Brain pericyte (primary cell): ENCODE measurements at regions not wholly inside any gene's neighbourhood (a gene's known extent, or its start where the extent isn't known, plus 50 kb on each side); places are given as distances from the start of the nearest gene placed in this dataset.

Experiments used
- DNase-seq: peaks from one replicate; pipeline ENCODE4 v3.0.0-alpha.2; 2012; ENCODE audit warnings: low read depth, low spot score

GRCh38 chr3:89625945-89626344 is 518.5 kb downstream of the EPHA3 start:
- no peak for DNase-seq

- DNase-seq = no peak
Observed at GRCh38 chr3:89628856-89629670, 521.6 kb downstream of the EPHA3 start.

GRCh38 chr3:89635137-89635536 is 527.7 kb downstream of the EPHA3 start:
- no peak for DNase-seq

DNA sequence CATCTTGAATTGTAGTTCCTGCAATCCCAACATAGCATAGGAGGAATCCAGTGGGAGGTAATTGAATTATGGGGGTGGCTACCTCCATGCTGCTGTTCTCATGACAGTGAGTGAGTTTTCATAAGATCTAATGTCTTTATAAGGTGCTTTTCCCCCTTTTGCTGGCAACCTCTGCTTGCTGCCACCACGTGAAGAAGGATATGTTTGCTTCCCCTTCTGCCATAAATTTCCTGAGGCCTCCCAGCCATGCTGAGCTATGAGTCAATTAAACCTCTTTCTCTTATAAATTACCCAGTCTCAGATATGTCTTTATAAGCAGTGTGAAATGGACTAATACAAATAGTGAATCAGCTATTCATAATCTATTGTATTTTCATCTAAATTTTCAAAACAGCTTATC is 537.3 kb downstream of the EPHA3 start:
- DNase-seq = no peak

GRCh38 chr3:89649431-89649830 is 542.0 kb downstream of the EPHA3 start:
- no peak for DNase-seq

- no peak for DNase-seq
Observed at GRCh38 chr3:89654031-89654430, 546.6 kb downstream of the EPHA3 start.

GRCh38 chr3:89656388-89656787 is 549.0 kb downstream of the EPHA3 start:
- no peak for DNase-seq

DNA sequence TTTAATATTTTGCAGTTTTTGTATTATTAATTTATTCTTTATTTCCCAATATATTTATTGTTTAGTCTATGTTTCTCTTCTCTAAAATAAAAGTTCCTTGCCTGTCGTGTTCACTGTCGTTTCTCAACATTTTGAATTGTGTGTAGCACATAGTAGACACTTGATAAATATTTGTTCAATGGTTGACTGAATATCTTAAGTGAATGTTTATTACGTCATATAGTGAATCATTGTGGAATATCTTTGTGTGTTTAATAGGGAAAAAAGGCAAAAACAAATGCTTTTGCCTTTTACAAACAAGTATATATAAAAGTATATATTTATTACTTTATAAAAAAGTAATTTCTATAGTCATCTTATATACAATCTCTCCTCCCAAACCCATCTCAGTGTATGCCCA is 572.3 kb downstream of the EPHA3 start:
- no peak for DNase-seq

DNA sequence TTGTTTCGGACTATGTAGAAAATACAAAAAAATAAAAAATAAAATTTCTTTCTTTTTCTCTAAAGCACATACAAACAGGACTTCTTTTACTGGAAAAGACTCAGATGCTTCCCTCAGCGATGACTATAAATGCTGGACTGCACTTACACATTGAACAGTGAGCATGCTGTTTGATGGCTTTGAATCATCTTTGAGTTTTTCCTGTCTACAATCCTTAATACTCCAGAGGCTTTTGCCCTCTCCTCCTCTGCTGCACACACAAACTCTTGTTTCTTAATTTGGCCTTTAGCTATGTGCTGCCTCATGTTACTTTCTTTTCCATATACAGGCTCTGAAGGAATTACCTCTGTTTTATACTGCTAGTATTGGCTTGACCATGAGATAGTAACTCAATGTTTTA is 575.1 kb downstream of the EPHA3 start:
- no peak for DNase-seq

DNA sequence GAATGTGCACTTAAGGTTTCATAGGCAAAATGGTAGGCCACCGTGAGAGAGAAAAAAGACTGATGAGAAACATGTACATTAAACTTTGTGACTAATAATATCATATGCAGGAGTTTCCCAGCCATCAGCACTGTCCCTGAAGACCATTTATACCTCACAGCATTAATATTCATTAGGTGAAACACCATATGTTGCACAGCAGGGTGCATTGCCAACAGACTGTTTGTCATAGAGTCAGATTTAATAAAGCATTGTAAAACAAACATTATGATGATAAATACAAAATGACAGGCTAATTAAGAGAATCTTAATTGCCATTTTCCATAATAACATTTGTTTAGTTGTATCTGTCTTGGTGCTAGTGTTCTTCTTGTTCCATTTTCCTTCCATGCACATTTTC is 578.3 kb downstream of the EPHA3 start:
- DNase-seq = no peak

- DNase-seq = no peak
Observed at GRCh38 chr3:89690646-89691045, 583.2 kb downstream of the EPHA3 start.

DNA sequence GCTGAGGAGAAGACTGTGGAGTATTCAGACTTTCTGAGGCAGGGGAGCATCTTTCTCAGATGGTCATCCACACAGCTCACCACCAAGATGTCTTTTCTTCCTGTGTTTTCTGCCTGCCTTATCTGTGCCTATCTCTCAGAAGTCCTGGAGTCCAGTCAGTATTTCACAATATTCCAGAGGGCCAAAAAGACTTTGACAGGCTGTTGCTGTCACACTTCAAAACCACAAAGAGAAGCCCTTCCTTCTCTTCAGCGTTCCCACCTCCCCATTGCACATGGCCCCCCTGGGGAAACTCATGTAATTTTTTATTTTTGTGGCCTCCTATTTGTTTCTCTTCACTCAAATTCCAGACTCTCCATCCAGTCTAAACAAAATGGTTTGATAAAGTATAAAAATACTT is 585.2 kb downstream of the EPHA3 start:
- DNase-seq = no peak

DNA sequence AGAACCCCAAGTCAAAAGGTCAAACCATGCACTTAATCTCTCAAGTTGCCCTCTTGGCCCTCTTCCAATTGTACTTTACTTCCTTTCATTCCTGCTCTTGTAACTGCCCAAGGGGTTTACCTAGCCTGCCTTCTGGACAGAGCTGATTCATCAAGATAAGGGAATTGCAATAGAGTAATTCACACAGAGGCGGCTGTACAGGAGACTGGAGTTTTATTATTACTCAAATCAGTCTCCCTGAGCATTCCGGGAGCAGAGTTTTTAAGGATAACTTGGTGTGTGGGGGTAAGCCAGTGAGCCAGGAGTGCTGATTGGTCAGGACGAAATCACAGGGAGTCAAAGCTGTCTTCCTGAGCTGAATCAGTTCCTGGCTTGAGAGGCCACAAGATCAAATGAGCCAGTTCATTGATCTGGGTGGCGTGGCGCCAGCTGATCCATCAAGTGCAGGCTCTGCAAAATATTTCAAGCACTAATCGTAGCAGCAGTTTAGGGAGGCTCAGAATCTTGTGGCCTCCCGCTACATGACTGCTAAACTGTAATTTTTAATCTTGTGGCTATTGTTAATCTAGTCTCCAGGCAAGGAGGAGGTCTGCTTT is 590.0 kb downstream of the EPHA3 start:
- DNase-seq = no peak

GRCh38 chr3:89698208-89698830 is 590.9 kb downstream of the EPHA3 start:
- DNase-seq = no peak

DNA sequence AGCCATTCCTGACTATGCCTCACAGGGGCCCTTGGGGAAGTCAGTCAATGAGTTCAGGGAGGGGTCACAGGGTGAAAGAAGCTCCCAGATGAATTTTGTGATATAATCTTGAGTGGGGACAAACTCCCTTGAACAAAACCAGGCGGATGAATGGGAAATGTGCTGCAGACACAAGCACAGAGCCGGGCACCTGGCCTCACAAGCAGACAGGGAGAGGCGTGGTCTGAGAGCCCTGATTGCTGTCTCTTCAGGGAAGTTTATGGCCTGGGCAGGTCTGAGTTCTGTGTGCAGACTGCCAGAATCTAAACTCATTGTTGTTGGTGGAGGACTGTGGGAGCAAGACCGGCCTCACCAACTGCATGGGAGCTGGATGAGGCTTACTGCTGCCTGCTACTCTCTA is 591.8 kb downstream of the EPHA3 start:
- DNase-seq = no peak

- DNase-seq = no peak
Observed at GRCh38 chr3:89699771-89700170, 592.4 kb downstream of the EPHA3 start.

DNA sequence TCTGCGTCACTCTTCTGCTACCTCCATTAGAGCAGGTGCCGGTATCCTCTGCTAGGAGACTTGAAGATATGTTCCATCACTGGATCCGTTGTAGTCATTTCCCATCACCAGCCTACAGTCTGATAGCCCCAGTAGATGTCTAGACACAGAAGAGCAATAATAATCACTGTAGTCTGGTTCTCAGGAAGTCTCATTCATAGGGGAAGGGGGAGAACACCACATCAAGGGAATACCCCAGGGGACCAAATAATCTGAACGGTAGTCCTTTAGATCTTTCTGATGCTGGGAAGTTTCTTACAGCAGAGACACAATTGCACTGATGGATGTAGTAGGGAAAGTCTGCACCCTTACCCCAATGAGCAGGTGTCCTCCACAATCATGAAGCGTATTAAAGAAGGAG is 595.0 kb downstream of the EPHA3 start:
- no peak for DNase-seq

DNA sequence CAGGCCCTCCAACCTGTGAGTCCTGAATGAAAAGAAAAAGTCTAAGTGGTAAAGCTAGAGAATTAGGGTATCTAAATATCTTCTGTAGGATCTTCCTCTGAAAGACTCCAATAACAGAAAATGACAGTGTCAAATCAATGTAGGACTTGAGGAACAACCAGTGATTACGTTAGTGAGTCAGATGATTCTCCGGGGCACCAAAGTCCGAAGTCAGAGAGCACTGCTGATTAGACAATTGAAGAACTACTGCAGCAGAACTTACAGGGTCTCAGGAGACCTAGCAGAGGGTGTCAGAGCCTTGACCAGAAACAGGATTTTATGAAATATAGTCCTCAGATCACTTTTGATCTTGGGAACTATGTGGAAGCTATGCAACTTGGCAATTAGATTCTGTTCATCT is 605.8 kb downstream of the EPHA3 start:
- no peak for DNase-seq

GRCh38 chr3:89714237-89714636 is 606.8 kb downstream of the EPHA3 start:
- DNase-seq = no peak

DNA sequence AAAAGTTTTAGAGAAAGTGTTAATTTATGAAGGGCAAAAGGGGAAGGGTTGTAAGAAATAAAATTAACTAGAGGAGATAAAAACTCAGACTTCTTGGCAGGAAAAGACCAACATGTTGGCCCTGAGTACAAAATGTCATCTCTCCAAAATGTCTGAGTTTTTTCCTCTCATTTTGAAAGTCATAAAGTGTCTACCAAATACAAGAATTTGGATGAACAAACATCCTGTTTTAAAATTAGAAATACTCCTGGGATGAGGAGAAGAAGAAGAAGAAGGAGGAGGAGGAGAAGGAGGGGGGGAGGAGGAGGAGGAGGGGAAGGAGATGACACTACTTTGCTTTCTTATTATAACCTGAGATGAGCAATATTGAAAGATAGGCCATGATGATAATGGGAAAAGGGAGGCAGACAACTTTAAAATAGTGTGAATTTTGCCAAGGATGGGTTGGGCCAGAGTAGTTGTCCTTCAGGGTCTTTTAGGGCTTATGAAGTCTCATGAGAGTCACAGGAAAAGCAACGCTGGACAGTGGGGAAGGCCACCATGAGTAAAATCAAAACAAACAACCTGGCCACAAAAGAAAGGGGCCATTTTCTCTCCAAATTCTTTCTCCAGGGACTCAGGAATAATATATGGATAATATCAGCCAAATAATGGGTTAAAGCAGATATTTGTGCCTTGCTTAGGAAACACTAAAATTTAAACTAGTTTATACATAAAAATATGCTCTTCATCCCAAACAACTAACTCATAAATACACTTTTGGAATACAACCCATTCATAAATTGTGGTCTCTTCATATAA is 632.9 kb downstream of the EPHA3 start:
- no peak for DNase-seq

DNA sequence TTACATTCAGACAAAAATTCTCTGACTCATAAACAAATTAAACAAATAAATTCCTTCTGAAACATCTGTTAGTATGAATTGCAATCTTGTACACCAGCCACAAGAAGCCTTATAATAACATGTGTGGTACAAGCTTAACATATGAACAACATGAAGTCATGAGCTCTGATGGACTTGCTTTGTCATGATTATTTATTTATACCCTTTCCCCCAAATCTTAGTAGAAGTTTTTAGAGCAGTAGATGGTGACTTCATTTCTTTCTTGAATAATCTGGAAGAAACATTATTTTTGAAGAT is 633.4 kb downstream of the EPHA3 start:
- no peak for DNase-seq

DNA sequence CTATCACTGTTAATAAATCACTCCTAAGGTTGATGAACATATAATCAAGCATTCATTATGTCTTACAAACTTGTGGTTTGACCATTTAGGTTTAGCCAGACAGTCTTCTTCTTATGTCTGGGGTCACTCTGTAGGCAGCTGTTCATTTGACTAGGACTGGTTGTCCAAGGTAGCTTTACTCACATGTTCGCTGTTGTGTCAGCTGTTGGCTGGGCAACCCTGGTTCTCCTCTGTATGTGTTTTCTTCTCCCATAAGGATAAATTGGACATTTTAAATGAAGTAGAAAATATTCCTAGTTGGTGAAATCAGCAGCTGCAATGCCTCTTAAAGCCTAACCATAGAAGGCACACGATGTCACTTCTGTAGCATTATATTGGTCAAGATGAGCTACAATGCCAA is 635.1 kb downstream of the EPHA3 start:
- no peak for DNase-seq
